ENCODE measurements at regions not wholly inside any gene's neighbourhood (a gene's known extent, or its start where the extent isn't known, plus 50 kb on each side); places are given as distances from the start of the nearest gene placed in this dataset.

GRCh38 chr13:58773280-58773859 lies 1141.8 kb downstream of the PCDH17 start:
- no peak for DNase-seq (ENCODE audit: low read depth)

- no peak for DNase-seq (ENCODE audit: low read depth)
These were observed 1151.2 kb downstream of the PCDH17 start for GRCh38 chr13:58782736-58783135.

- DNase-seq (ENCODE audit: low read depth) = no peak
These were observed 1161.3 kb downstream of the PCDH17 start for GRCh38 chr13:58792854-58793253.

GRCh38 chr13:58795715-58796114 lies 1164.2 kb downstream of the PCDH17 start:
- DNase-seq (ENCODE audit: low read depth) = no peak

GRCh38 chr13:58804832-58805231 lies 1173.3 kb downstream of the PCDH17 start:
- no peak for DNase-seq (ENCODE audit: low read depth)

GRCh38 chr13:58806401-58806800 lies 1174.9 kb downstream of the PCDH17 start:
- DNase-seq (ENCODE audit: low read depth) = no peak

- no peak for DNase-seq (ENCODE audit: low read depth)
These were observed 1192.2 kb downstream of the PCDH17 start for GRCh38 chr13:58823701-58824100.

GRCh38 chr13:58827904-58828303 lies 1196.4 kb downstream of the PCDH17 start:
- DNase-seq (ENCODE audit: low read depth) = no peak

- DNase-seq (ENCODE audit: low read depth) = no peak
These were observed 1199.3 kb downstream of the PCDH17 start for GRCh38 chr13:58830841-58831240.

GRCh38 chr13:58838615-58839014 lies 1207.1 kb downstream of the PCDH17 start:
- no peak for DNase-seq (ENCODE audit: low read depth)

- DNase-seq (ENCODE audit: low read depth) = no peak
These were observed 1211.5 kb downstream of the PCDH17 start for GRCh38 chr13:58843071-58843470.

- no peak for DNase-seq (ENCODE audit: low read depth)
These were observed 1212.0 kb downstream of the PCDH17 start for GRCh38 chr13:58843567-58843966.

- DNase-seq (ENCODE audit: low read depth) = no peak
These were observed 1218.6 kb downstream of the PCDH17 start for GRCh38 chr13:58850161-58850560.

GRCh38 chr13:58852076-58852475 lies 1220.5 kb downstream of the PCDH17 start:
- no peak for DNase-seq (ENCODE audit: low read depth)

GRCh38 chr13:58855283-58855682 lies 1223.7 kb downstream of the PCDH17 start:
- DNase-seq (ENCODE audit: low read depth) = peak; percentile 14

GRCh38 chr13:58858870-58859371 lies 1227.4 kb downstream of the PCDH17 start:
- no peak for DNase-seq (ENCODE audit: low read depth)

- no peak for DNase-seq (ENCODE audit: low read depth)
These were observed 1233.7 kb downstream of the PCDH17 start for GRCh38 chr13:58865286-58865685.

GRCh38 chr13:58869566-58869965 lies 1238.0 kb downstream of the PCDH17 start:
- DNase-seq (ENCODE audit: low read depth) = no peak

GRCh38 chr13:58876473-58876872 lies 1244.9 kb downstream of the PCDH17 start:
- no peak for DNase-seq (ENCODE audit: low read depth)

GRCh38 chr13:58879114-58879513 lies 1247.6 kb downstream of the PCDH17 start:
- DNase-seq (ENCODE audit: low read depth) = no peak

GRCh38 chr13:58882516-58882915 lies 1251.0 kb downstream of the PCDH17 start:
- no peak for DNase-seq (ENCODE audit: low read depth)

- no peak for DNase-seq (ENCODE audit: low read depth)
These were observed 1251.9 kb downstream of the PCDH17 start for GRCh38 chr13:58883405-58883804.

- DNase-seq (ENCODE audit: low read depth) = no peak
These were observed 1253.0 kb downstream of the PCDH17 start for GRCh38 chr13:58884353-58885209.

All from LHCN-M2 (cell line).